ENCODE measurements at regions not wholly inside any gene's neighbourhood (a gene's known extent, or its start where the extent isn't known, plus 50 kb on each side); places are given as distances from the start of the nearest gene placed in this dataset.

- intact Hi-C loops (cut with micrococcal nuclease), result no loop called here
- no peak for DNase-seq
- no peak overlapping the region for H3K9ac ChIP-seq (ENCODE audit: low read depth, low read length)
- no peak overlapping the region for H4K91ac ChIP-seq (ENCODE audit: insufficient read depth, low read depth, low read length)
- peaks cover 11% of the 10 kb centered on the region; the same call in 1 of the 2 replicates for H3K27me3 ChIP-seq (ENCODE audit: control insufficient read depth, insufficient read depth, low read length)
- no peak overlapping the region for H2AFZ ChIP-seq (replicated peaks; ENCODE audit: low read length, poor library complexity)
- no peak overlapping the region for H3K56ac ChIP-seq (ENCODE audit: extremely low read depth, insufficient read depth, low read length)
- WGBS, 2 experiments (ENCODE audit: extremely low coverage in 2 of 2, insufficient read length in 1 of 2), result no CpG with 5 or more reads among the region's 2 CpGs
- no peak overlapping the region for H2AK9ac ChIP-seq (replicated peaks; ENCODE audit: low read depth, low read length, poor library complexity)
- no peak overlapping the region for H2BK120ac ChIP-seq (ENCODE audit: low read depth, low read length)
- H2AK5ac ChIP-seq (ENCODE audit: low read depth, low read length), result no peak overlapping the region
- TF ChIP-seq MAZ (IDR thresholded peaks at IDR 0.05; ENCODE audit: borderline replicate concordance, low read depth, low read length) (no peak), NFE2L2 (IDR thresholded peaks at IDR 0.05; ENCODE audit: low read depth, low read length) (no peak), RFX5 (IDR thresholded peaks at IDR 0.05; ENCODE audit: low read depth, low read length) (no peak), FOS (IDR thresholded peaks at IDR 0.05; ENCODE audit: low read depth, low read length) (no peak), RAD21 (IDR thresholded peaks at IDR 0.05; ENCODE audit: low read length) (no peak), RCOR1 (IDR thresholded peaks at IDR 0.05; ENCODE audit: insufficient replicate concordance, low read length) (no peak), MXI1 (IDR thresholded peaks at IDR 0.05; ENCODE audit: borderline replicate concordance, low read depth, low read length) (no peak), CEBPB (IDR thresholded peaks at IDR 0.05; ENCODE audit: low read depth, low read length) (no peak)
- H3K18ac ChIP-seq (ENCODE audit: low read depth, low read length), result no peak overlapping the region
- ChIA-PET POLR2A (ENCODE audit: unreplicated experiment) (no interaction called here), CTCF (no interaction called here)
- dilution Hi-C loops (cut with HindIII; ENCODE audit: low sequenced_read_pairs, unreplicated experiment), result no loop called here
- H3K4ac ChIP-seq (ENCODE audit: low read depth, low read length), result no peak overlapping the region
- H3K36me3 ChIP-seq (ENCODE audit: control insufficient read depth, insufficient read depth, low read length), result no peaks in the 10 kb centered on the region
- H2BK15ac ChIP-seq (ENCODE audit: low read depth, low read length), result no peak overlapping the region
- H4K8ac ChIP-seq (ENCODE audit: low read depth in 2 of 2, low read length in 2 of 2), result no peak overlapping the region
- no peak overlapping the region for H3K14ac ChIP-seq (replicated peaks; ENCODE audit: low read depth, low read length)
- H3K4me1 ChIP-seq (ENCODE audit: control insufficient read depth, insufficient read depth, low read length), result no peaks in the 10 kb centered on the region
- no peak overlapping the region for H3K27ac ChIP-seq (ENCODE audit: insufficient read depth, low read length)
- in situ Hi-C loops (cut with MboI; ENCODE audit: low sequenced_read_pairs), result no loop called here
- H3K4me3 ChIP-seq (ENCODE audit: insufficient read depth, low read depth, low read length), result no peak overlapping the region
- H3K23ac ChIP-seq (ENCODE audit: low read depth, low read length), result no peak overlapping the region
- BruUV-seq (replicated peaks), result no TSS peak
- H4K20me1 ChIP-seq (ENCODE audit: insufficient read depth, low read length), result no peaks in the 10 kb centered on the region
- no peak overlapping the region for H2BK5ac ChIP-seq (ENCODE audit: low read depth, low read length, poor library complexity, severe bottlenecking)
- no peak for ATAC-seq (ENCODE audit: low read depth)
- no peaks in the 10 kb centered on the region for H3K9me1 ChIP-seq (ENCODE audit: insufficient read depth, low read length)
- no peak overlapping the region for H3K4me2 ChIP-seq (ENCODE audit: low read depth, low read length)
- no peaks in the 10 kb centered on the region for H3K9me3 ChIP-seq (ENCODE audit: control insufficient read depth, insufficient read depth, low read length)
- H3K79me1 ChIP-seq (ENCODE audit: low read depth in 1 of 2, low read length in 2 of 2), result no peaks in the 10 kb centered on the region
- no peak overlapping the region for H4K5ac ChIP-seq (ENCODE audit: low read depth, low read length)
- no peak overlapping the region for H2BK20ac ChIP-seq (ENCODE audit: low read depth, low read length)
Measured at GRCh38 chr9:95678759-95679158, 162.0 kb upstream of the PTCH1 start.
